Suprapubic skin (tissue), 4 donors: ENCODE measurements at regions not wholly inside any gene's neighbourhood (a gene's known extent, or its start where the extent isn't known, plus 50 kb on each side); places are given as distances from the start of the nearest gene placed in this dataset.

Source experiments
- DNase-seq, 2 donors: peaks; one replicate each; pipeline ENCODE4 v3.0.0-alpha.2; 2019; ENCODE audit warnings: low spot score in 2 of 2
- H3K27ac ChIP-seq: fragments of 200-600 bp; sonication (generic); one replicate; pipeline ENCODE4 v1.5.1; 2019
- H3K27me3 ChIP-seq: fragments of 200-600 bp; sonication (generic); one replicate; pipeline ENCODE4 v1.5.1; 2019
- H3K36me3 ChIP-seq: fragments of 200-600 bp; sonication (generic); one replicate; pipeline ENCODE4 v1.5.1; 2019
- H3K4me1 ChIP-seq: fragments of 200-600 bp; sonication (generic); one replicate; pipeline ENCODE4 v1.5.1; 2019
- H3K4me3 ChIP-seq: fragments of 200-600 bp; sonication (generic); one replicate; pipeline ENCODE4 v1.5.1; 2019; ENCODE audit warnings: mild to moderate bottlenecking
- H3K9me3 ChIP-seq: fragments of 200-600 bp; sonication (generic); one replicate; pipeline ENCODE4 v1.5.1; 2019
- EP300 ChIP-seq: sonication (generic); formaldehyde crosslinking; IDR thresholded peaks from one replicate; pipeline ENCODE4 v1.6.1; 2017; ENCODE audit warnings: antibody characterized with exemption
- POLR2A ChIP-seq, 2 donors: fragments of 450-650 bp; IDR thresholded peaks; one replicate each; pipeline ENCODE4 v1.6.1; 2017; ENCODE audit warnings: antibody characterized with exemption in 2 of 2, mild to moderate bottlenecking in 2 of 2, moderate library complexity in 2 of 2
- POLR2AphosphoS5 ChIP-seq, 3 donors: sonication (generic); formaldehyde crosslinking; IDR thresholded peaks; one replicate each; pipeline ENCODE4 v1.6.1; 2017; ENCODE audit warnings: antibody characterized with exemption in 3 of 3
- WGBS: methylation state at CpG from one replicate; pipeline ENCODE4 v1.1.5; 2018; 5-methylcytosine and 5-hydroxymethylcytosine counted together
- TF ChIP-seq, protein P1 (sequence below), 2 donors: fragments of 200-600 bp in 1 of 2; fragments of 450-650 bp in 1 of 2; sonication (generic) in 1 of 2; IDR thresholded peaks; one replicate each; pipeline ENCODE4 v1.5.1; 2016 to 2019; ENCODE audit warnings: antibody characterized with exemption in 2 of 2, mild to moderate bottlenecking in 1 of 2, moderate library complexity in 1 of 2

DNA sequence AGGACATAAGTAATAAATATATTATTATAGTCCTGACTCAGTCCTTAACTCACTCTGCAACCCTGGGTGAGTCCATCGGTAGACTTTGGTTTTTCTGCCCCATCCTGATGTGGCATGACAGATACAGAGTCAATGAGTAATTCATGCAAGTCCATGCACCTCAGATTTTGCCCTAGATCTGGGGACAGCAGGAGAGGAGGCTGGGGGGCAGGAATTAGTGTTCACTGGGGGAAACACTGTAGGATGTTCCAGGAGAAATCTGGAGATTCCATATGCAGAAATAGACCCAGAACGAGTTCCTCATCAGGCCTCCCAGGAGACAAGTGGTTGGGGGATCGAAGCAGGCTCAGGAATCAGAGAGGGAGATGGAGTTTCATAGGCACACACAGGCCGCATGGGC lies 150.8 kb downstream of the DICER1 start:
- DNase-seq: no peak
- Histone ChIP-seq H3K27ac (no peak overlapping the region), H3K4me3 (no peak overlapping the region), H3K27me3 (peaks cover 24% of the 10 kb centered on the region), H3K36me3 (no peaks in the 10 kb centered on the region), H3K4me1 (no peaks in the 10 kb centered on the region), H3K9me3 (no peaks in the 10 kb centered on the region)
- WGBS: 91% methylated on average over 4 of the region's 4 CpGs
- TF ChIP-seq, protein P1, sequence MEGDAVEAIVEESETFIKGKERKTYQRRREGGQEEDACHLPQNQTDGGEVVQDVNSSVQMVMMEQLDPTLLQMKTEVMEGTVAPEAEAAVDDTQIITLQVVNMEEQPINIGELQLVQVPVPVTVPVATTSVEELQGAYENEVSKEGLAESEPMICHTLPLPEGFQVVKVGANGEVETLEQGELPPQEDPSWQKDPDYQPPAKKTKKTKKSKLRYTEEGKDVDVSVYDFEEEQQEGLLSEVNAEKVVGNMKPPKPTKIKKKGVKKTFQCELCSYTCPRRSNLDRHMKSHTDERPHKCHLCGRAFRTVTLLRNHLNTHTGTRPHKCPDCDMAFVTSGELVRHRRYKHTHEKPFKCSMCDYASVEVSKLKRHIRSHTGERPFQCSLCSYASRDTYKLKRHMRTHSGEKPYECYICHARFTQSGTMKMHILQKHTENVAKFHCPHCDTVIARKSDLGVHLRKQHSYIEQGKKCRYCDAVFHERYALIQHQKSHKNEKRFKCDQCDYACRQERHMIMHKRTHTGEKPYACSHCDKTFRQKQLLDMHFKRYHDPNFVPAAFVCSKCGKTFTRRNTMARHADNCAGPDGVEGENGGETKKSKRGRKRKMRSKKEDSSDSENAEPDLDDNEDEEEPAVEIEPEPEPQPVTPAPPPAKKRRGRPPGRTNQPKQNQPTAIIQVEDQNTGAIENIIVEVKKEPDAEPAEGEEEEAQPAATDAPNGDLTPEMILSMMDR (IDR thresholded peaks at IDR 0.05): no peak
- TF ChIP-seq EP300 (no peak), POLR2AphosphoS5 (IDR thresholded peaks at IDR 0.05) (no peak), POLR2A (IDR thresholded peaks at IDR 0.05) (no peak)

DNA sequence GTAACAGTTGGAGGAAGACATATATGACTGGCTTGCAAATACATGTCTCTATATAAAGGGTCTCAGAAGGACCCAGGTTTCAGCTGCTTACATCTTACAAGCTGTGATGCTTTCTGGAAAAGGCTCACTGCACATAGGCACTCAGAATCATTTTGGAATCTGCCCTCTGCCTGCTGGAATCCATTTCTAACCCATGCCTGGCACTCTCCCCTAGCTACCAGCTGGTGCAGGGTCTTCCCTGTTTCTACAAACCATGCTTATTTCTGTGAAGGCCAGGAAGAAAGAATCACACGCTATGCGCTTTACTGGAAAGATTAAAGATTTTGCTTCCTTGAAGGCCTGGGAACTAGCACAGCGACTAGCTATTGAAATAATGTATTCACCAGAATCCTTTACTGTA lies 151.3 kb downstream of the DICER1 start:
- H3K9me3 ChIP-seq: no peaks in the 10 kb centered on the region
- TF ChIP-seq EP300 (no peak), POLR2A (IDR thresholded peaks at IDR 0.05) (no peak), POLR2AphosphoS5 (IDR thresholded peaks at IDR 0.05) (no peak)
- TF ChIP-seq, protein P1 (IDR thresholded peaks at IDR 0.05): no peak
- no peak overlapping the region for H3K27ac ChIP-seq
- H3K27me3 ChIP-seq: peaks cover 23% of the 10 kb centered on the region
- WGBS: 91% methylated on average over 3 of the region's 3 CpGs
- no peak overlapping the region for H3K4me3 ChIP-seq
- no peaks in the 10 kb centered on the region for H3K36me3 ChIP-seq
- DNase-seq: no peak
- H3K4me1 ChIP-seq: no peaks in the 10 kb centered on the region

DNA sequence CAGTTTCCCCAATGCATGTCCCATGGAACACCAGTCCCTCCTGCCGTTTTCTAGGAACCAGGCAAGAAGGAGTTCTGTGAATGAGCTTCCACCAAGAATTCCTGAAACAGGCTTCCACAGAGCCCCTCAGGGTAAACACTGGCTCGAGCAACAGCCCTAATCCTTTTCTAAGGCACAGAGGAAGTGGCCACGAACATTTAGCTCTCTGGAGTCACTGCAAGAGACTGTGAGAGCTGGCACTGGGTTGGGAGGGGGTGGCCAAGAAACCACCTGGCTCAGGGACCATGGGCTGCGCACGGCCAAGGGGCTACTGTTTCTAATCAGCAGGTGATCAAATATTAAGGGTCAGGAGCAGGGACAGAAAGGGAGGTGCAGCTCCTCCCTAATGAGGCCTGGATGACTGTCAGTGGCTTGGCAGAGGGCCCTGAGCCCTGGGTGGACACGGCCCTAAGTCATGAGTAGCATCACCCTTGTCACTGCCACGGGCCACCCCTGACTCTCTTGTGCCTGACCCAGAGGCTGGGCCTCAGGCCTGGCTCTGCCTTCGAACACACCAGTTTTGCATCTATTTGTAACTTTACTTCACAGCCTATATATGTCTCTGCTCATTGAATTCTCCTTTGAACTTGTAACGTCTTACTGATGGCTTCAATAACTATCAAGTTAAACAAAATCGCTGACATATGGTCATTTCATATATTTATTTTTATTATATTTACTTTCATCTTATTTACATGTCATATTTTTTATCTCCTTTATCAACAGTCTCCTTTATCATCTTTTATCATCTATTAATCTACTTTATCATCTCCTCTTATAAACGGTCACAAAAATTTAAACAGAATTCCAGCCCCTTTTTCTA lies 154.0 kb downstream of the DICER1 start:
- no peak for DNase-seq
- Histone ChIP-seq H3K4me3 (no peak overlapping the region), H3K36me3 (no peaks in the 10 kb centered on the region), H3K9me3 (no peaks in the 10 kb centered on the region), H3K4me1 (no peaks in the 10 kb centered on the region), H3K27me3 (peaks cover 10% of the 10 kb centered on the region), H3K27ac (no peak overlapping the region)
- TF ChIP-seq POLR2AphosphoS5 (IDR thresholded peaks at IDR 0.05) (no peak), POLR2A (IDR thresholded peaks at IDR 0.05) (no peak), EP300 (no peak)
- TF ChIP-seq, protein P1 (IDR thresholded peaks at IDR 0.05): no peak
- 70% methylated on average over 11 of the region's 11 CpGs for WGBS

DNA sequence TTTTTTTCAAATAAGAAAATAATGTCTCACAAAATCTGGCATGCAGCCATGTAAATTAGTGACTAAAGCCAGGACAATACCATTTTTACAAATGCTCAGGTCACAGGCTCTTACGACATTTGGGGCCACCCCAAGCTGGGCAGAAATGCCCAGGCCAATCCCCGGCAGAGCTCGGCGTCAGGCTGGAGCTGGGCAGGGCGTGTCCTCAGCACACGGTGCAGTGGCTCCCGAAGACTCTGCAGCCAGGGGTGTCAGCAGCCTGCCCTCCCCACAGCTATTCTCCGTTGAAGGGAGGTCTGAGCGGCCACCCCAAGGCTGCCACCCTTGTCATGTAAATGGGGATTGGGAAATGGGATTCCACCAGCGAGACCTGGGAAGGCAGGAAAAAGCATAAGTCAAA lies 158.6 kb downstream of the DICER1 start:
- WGBS: 26% methylated on average over 10 of the region's 10 CpGs
- no peak for TF ChIP-seq EP300
- TF ChIP-seq POLR2AphosphoS5 (IDR thresholded peaks at IDR 0.05): no peak
- no peak for TF ChIP-seq POLR2A (IDR thresholded peaks at IDR 0.05)
- TF ChIP-seq, protein P1 (IDR thresholded peaks at IDR 0.05): no peak
- H3K27me3 ChIP-seq: peaks cover 25% of the 10 kb centered on the region
- no peaks in the 10 kb centered on the region for H3K4me1 ChIP-seq
- H3K36me3 ChIP-seq: no peaks in the 10 kb centered on the region
- H3K4me3 ChIP-seq: no peak overlapping the region
- no peak overlapping the region for H3K27ac ChIP-seq
- no peak for DNase-seq
- H3K9me3 ChIP-seq: no peaks in the 10 kb centered on the region

DNA sequence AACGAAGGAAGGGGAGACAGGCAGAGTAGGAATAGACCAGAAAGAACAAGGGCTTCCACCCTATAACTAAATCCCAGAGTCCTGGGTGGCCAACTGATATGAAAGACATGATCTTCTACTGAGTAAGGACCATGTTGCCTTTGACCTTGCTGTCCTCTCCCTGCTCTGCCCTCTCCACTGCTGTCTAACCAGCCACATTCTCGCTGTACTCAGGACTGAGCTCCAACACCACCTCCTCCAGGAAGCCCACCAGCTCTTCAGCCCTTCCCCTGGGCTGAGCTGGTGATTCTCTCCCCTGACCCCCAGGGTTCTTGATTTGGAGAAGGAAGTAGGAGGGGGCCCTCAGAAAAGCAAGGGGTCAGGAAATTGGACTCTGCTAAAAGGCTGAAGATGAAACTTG lies 159.2 kb downstream of the DICER1 start:
- WGBS: 75% methylated on average over 2 of the region's 2 CpGs
- TF ChIP-seq POLR2A (IDR thresholded peaks at IDR 0.05): no peak
- no peak for TF ChIP-seq POLR2AphosphoS5 (IDR thresholded peaks at IDR 0.05)
- TF ChIP-seq EP300: no peak
- TF ChIP-seq, protein P1 (IDR thresholded peaks at IDR 0.05): no peak

More for the DNA sequence above, 159.2 kb downstream of the DICER1 start:
- H3K27ac ChIP-seq: no peak overlapping the region
- no peaks in the 10 kb centered on the region for H3K9me3 ChIP-seq
- H3K4me3 ChIP-seq: no peak overlapping the region
- H3K27me3 ChIP-seq: peaks cover 25% of the 10 kb centered on the region
- H3K4me1 ChIP-seq: no peaks in the 10 kb centered on the region
- no peaks in the 10 kb centered on the region for H3K36me3 ChIP-seq
- DNase-seq: no peak
